NT2/D1 (cell line): ENCODE measurements at regions not wholly inside any gene's neighbourhood (a gene's known extent, or its start where the extent isn't known, plus 50 kb on each side); places are given as distances from the start of the nearest gene placed in this dataset.

Experiments used
- SUZ12 ChIP-seq: IDR thresholded peaks from 2 replicates; pipeline ENCODE4 v1.6.1; 2011; ENCODE audit not compliant: insufficient read length, insufficient read depth; ENCODE audit errors: extremely low read depth
- YY1 ChIP-seq: IDR thresholded peaks from 2 replicates; pipeline ENCODE4 v1.6.1; 2011; ENCODE audit not compliant: insufficient read length, insufficient read depth
- ZNF274 ChIP-seq: IDR thresholded peaks from 2 replicates; pipeline ENCODE4 v1.6.1; 2011; ENCODE audit warnings: mild to moderate bottlenecking, low read depth, low read length

DNA sequence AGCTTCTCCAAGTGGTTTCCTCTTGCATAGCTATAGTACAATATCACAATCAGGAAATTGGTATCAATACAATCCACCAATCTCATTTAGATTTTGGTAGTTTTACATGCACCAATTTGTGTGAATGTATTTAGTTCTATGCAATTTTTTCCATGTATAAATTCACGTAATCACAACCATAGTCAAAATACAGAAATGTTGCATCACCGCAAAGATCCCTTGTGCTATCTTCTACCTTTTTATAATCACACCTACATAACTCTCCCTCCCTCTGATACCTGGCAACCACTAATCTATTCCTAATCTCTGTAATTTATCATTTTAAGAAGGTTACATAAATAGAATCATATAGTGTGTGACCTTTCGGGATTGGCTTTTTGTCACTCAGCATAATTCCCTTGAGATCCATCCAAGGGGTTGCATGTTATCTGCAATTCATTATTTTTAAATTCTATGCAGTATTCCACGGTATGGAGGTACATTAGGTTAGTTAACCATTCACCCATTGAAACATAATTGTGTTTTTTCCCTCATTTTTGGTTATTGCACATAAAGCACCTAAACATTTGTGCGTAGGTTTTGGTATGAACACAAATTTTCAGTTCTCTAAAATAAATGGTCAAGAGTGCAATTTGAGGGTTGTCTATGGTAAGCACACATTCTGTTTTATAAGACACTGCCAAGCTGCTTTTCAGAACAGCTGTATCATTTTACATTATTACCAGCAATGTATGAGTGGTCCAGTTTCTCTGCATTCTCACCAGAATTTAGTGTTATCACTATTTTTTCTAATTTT lies 95.1 kb upstream of the SLC22A23 start:
- no peak for TF ChIP-seq SUZ12
- no peak for TF ChIP-seq YY1
- TF ChIP-seq ZNF274: no peak
